ENCODE measurements at regions not wholly inside any gene's neighbourhood (a gene's known extent, or its start where the extent isn't known, plus 50 kb on each side); places are given as distances from the start of the nearest gene placed in this dataset.

GRCh38 chr12:23434154-23434553 lies 515.3 kb downstream of the SOX5 start:
- H3K4me3 Mint-ChIP-seq = no peak overlapping the region
- no peak overlapping the region for H3K27ac Mint-ChIP-seq
- no peaks in the 10 kb centered on the region for H3K9me3 Mint-ChIP-seq
- POLR2A ChIA-PET = no interaction called here
- DNase-seq = no peak
- TF ChIP-seq CTCF (IDR thresholded peaks at IDR 0.05) = no peak
- H3K27me3 Mint-ChIP-seq = no peaks in the 10 kb centered on the region
- H3K4me1 Mint-ChIP-seq = no peaks in the 10 kb centered on the region
- no peaks in the 10 kb centered on the region for H3K36me3 Mint-ChIP-seq (ENCODE audit: low read depth)
- CTCF ChIA-PET = no interaction called here
- intact Hi-C loops (cut with micrococcal nuclease) = no loop called here
- no peak for ATAC-seq (ENCODE audit: low read depth)

- Mint-ChIP-seq H3K36me3 (ENCODE audit: low read depth) (no peaks in the 10 kb centered on the region), H3K27me3 (no peaks in the 10 kb centered on the region), H3K27ac (no peak overlapping the region), H3K4me3 (no peak overlapping the region), H3K9me3 (no peaks in the 10 kb centered on the region), H3K4me1 (no peaks in the 10 kb centered on the region)
- TF ChIP-seq CTCF (IDR thresholded peaks at IDR 0.05) = no peak
- CTCF ChIA-PET = no interaction called here
- intact Hi-C loops (cut with micrococcal nuclease) = no loop called here
- ATAC-seq (ENCODE audit: low read depth) (no peak), DNase-seq (no peak)
- POLR2A ChIA-PET = no interaction called here
These were observed 502.7 kb downstream of the SOX5 start for GRCh38 chr12:23446746-23447145.

GRCh38 chr12:23450810-23451209 lies 498.7 kb downstream of the SOX5 start:
- Mint-ChIP-seq H3K27ac (no peak overlapping the region), H3K27me3 (no peaks in the 10 kb centered on the region), H3K36me3 (ENCODE audit: low read depth) (no peaks in the 10 kb centered on the region), H3K9me3 (no peaks in the 10 kb centered on the region), H3K4me1 (no peaks in the 10 kb centered on the region), H3K4me3 (no peak overlapping the region)
- intact Hi-C loops (cut with micrococcal nuclease) = no loop called here
- ATAC-seq (ENCODE audit: low read depth) (no peak), DNase-seq (no peak)
- no peak for TF ChIP-seq CTCF (IDR thresholded peaks at IDR 0.05)
- ChIA-PET POLR2A (no interaction called here), CTCF (no interaction called here)

- intact Hi-C loops (cut with micrococcal nuclease) = no loop called here
- POLR2A ChIA-PET = no interaction called here
These were observed 494.2 kb downstream of the SOX5 start for GRCh38 chr12:23455283-23455682.

GRCh38 chr12:23458640-23459039 lies 490.8 kb downstream of the SOX5 start:
- Mint-ChIP-seq H3K27me3 (no peaks in the 10 kb centered on the region), H3K36me3 (ENCODE audit: low read depth) (no peaks in the 10 kb centered on the region), H3K4me3 (no peak overlapping the region), H3K4me1 (no peaks in the 10 kb centered on the region), H3K9me3 (peaks cover 5% of the 10 kb centered on the region), H3K27ac (no peak overlapping the region)
- DNase-seq (no peak), ATAC-seq (ENCODE audit: low read depth) (no peak)
- POLR2A ChIA-PET = no interaction called here
- CTCF ChIA-PET = no interaction called here
- intact Hi-C loops (cut with micrococcal nuclease) = no loop called here
- no peak for TF ChIP-seq CTCF (IDR thresholded peaks at IDR 0.05)

More at GRCh38 chr12:23455283-23455682, 494.2 kb downstream of the SOX5 start:
- DNase-seq = no peak
- Mint-ChIP-seq H3K4me3 (no peak overlapping the region), H3K36me3 (ENCODE audit: low read depth) (no peaks in the 10 kb centered on the region), H3K9me3 (no peaks in the 10 kb centered on the region), H3K27ac (no peak overlapping the region), H3K27me3 (no peaks in the 10 kb centered on the region), H3K4me1 (no peaks in the 10 kb centered on the region)
- ATAC-seq (ENCODE audit: low read depth) = no peak
- CTCF ChIA-PET = no interaction called here
- TF ChIP-seq CTCF (IDR thresholded peaks at IDR 0.05) = no peak
